Fibroblast of lung (primary cell): ENCODE measurements at regions not wholly inside any gene's neighbourhood (a gene's known extent, or its start where the extent isn't known, plus 50 kb on each side); places are given as distances from the start of the nearest gene placed in this dataset.

Experiments
- DNase-seq, 2 donors: peaks; one replicate each; pipeline versions ENCODE4 v3.0.0 to v3.0.0-alpha.2; 2010; ENCODE audit warnings: low read depth in 2 of 2
- H2AFZ ChIP-seq: 2 replicates; pipeline ENCODE4 v1.5.1; 2012; ENCODE audit warnings: low read length, control low read depth, inconsistent platforms
- H3K27ac ChIP-seq: 2 replicates; pipeline ENCODE4 v1.5.1; 2011; ENCODE audit warnings: low read length, control low read depth; ENCODE audit not compliant: insufficient read depth
- H3K27me3 ChIP-seq: 2 replicates; pipeline ENCODE4 v1.5.1; 2011; ENCODE audit warnings: mild to moderate bottlenecking, low read length; ENCODE audit not compliant: control insufficient read depth, insufficient read depth
- H3K36me3 ChIP-seq: 2 replicates; pipeline ENCODE4 v1.5.1; 2011; ENCODE audit warnings: low read length; ENCODE audit not compliant: control insufficient read depth, insufficient read depth
- H3K4me1 ChIP-seq: 2 replicates; pipeline ENCODE4 v1.5.1; 2011; ENCODE audit warnings: low read length; ENCODE audit not compliant: control insufficient read depth, insufficient read depth; ENCODE audit errors: extremely low read depth
- H3K4me2 ChIP-seq: 2 replicates; pipeline ENCODE4 v1.5.1; 2011; ENCODE audit warnings: low read length, control low read depth; ENCODE audit not compliant: insufficient read depth; ENCODE audit errors: extremely low read depth
- H3K4me3 ChIP-seq, 4 experiments: fragments of 200-600 bp in 1 of 4; sonication (generic) in 1 of 4; replicated peaks in 1 of 4; 2 replicates each; pipeline ENCODE4 v1.5.1; 2011 to 2016; ENCODE audit warnings: low read length in 4 of 4, low read depth in 3 of 4, mild to moderate bottlenecking in 3 of 4, control low read depth in 2 of 4, inconsistent platforms in 1 of 4, mixed read lengths in 1 of 4; ENCODE audit not compliant: insufficient read depth in 1 of 4; ENCODE audit errors: control extremely low read depth in 1 of 4
- H3K79me2 ChIP-seq: 2 replicates; pipeline ENCODE4 v1.5.1; 2012; ENCODE audit warnings: mild to moderate bottlenecking, low read length, inconsistent platforms; ENCODE audit not compliant: control insufficient read depth, insufficient read depth
- H3K9ac ChIP-seq: 2 replicates; pipeline ENCODE4 v1.5.1; 2011; ENCODE audit warnings: mild to moderate bottlenecking, low read length, control low read depth; ENCODE audit not compliant: insufficient read depth
- H3K9me3 ChIP-seq: 2 replicates; pipeline ENCODE4 v1.5.1; 2012; ENCODE audit warnings: low read depth, low read length; ENCODE audit not compliant: control insufficient read depth, insufficient read depth
- H4K20me1 ChIP-seq: 2 replicates; pipeline ENCODE4 v1.5.1; 2011; ENCODE audit warnings: low read length; ENCODE audit not compliant: control insufficient read depth, insufficient read depth; ENCODE audit errors: extremely low read depth
- CTCF ChIP-seq, 2 donors: IDR thresholded peaks in 1 of 2; conservative IDR thresholded peaks in 1 of 2; 1 replicate in 1 of 2; 2 replicates in 1 of 2; pipeline ENCODE4 v1.5.1; 2011 to 2012; ENCODE audit warnings: low read length in 2 of 2, control low read depth in 1 of 2, inconsistent platforms in 1 of 2, low read depth in 1 of 2, mild to moderate bottlenecking in 1 of 2
- EZH2 ChIP-seq: IDR thresholded peaks from 2 replicates; pipeline ENCODE4 v1.5.1; 2012; ENCODE audit warnings: low read length, control low read depth, mild to moderate bottlenecking; ENCODE audit errors: missing control alignments

- Histone ChIP-seq H3K79me2 (no peaks in the 10 kb centered on the region), H3K4me2 (no peak overlapping the region), H2AFZ (no peak overlapping the region), H3K27me3 (no peaks in the 10 kb centered on the region), H3K9me3 (no peaks in the 10 kb centered on the region), H3K27ac (no peak overlapping the region), H3K4me1 (no peaks in the 10 kb centered on the region), H4K20me1 (no peaks in the 10 kb centered on the region), H3K4me3 (no peak overlapping the region), H3K36me3 (no peaks in the 10 kb centered on the region), H3K9ac (no peak overlapping the region)
- no peak for DNase-seq
- no peak for TF ChIP-seq CTCF (conservative IDR thresholded peaks at IDR 0.05 in 1 of 2, IDR thresholded peaks at IDR 0.05 in 1 of 2; ENCODE audit: low read depth in 1 of 2, low read length in 2 of 2)
- TF ChIP-seq EZH2 = no peak
Observed at GRCh38 chr1:116299248-116299647, 73.8 kb upstream of the ATP1A1 start.

GRCh38 chr1:116302281-116302680 lies 70.8 kb upstream of the ATP1A1 start:
- no peak overlapping the region for H3K4me3 ChIP-seq
- H3K9ac ChIP-seq = no peak overlapping the region
- H3K27ac ChIP-seq = no peak overlapping the region
- no peak overlapping the region for H3K4me2 ChIP-seq
- no peak overlapping the region for H2AFZ ChIP-seq
- no peak for DNase-seq
- H3K79me2 ChIP-seq = no peaks in the 10 kb centered on the region
- H3K4me1 ChIP-seq = no peaks in the 10 kb centered on the region
- no peaks in the 10 kb centered on the region for H3K36me3 ChIP-seq
- H3K9me3 ChIP-seq = no peaks in the 10 kb centered on the region
- no peaks in the 10 kb centered on the region for H3K27me3 ChIP-seq
- TF ChIP-seq CTCF (conservative IDR thresholded peaks at IDR 0.05 in 1 of 2, IDR thresholded peaks at IDR 0.05 in 1 of 2; ENCODE audit: low read depth in 1 of 2, low read length in 2 of 2) = no peak
- TF ChIP-seq EZH2 = no peak
- H4K20me1 ChIP-seq = no peaks in the 10 kb centered on the region

GRCh38 chr1:116306102-116306501 lies 66.9 kb upstream of the ATP1A1 start:
- Histone ChIP-seq H3K27me3 (no peaks in the 10 kb centered on the region), H3K79me2 (no peaks in the 10 kb centered on the region), H3K4me1 (no peaks in the 10 kb centered on the region), H3K27ac (no peak overlapping the region), H3K9me3 (no peaks in the 10 kb centered on the region), H3K9ac (no peak overlapping the region), H4K20me1 (no peaks in the 10 kb centered on the region), H2AFZ (no peak overlapping the region), H3K36me3 (no peaks in the 10 kb centered on the region), H3K4me3 (no peak overlapping the region), H3K4me2 (no peak overlapping the region)
- DNase-seq = no peak
- TF ChIP-seq EZH2 = no peak
- no peak for TF ChIP-seq CTCF (conservative IDR thresholded peaks at IDR 0.05 in 1 of 2, IDR thresholded peaks at IDR 0.05 in 1 of 2; ENCODE audit: low read depth in 1 of 2, low read length in 2 of 2)
